ENCODE measurements at regions not wholly inside any gene's neighbourhood (a gene's known extent, or its start where the extent isn't known, plus 50 kb on each side); places are given as distances from the start of the nearest gene placed in this dataset.
"Not testable (repeated sequence)": the region's sequence is repeated elsewhere in the genome, so short reads cannot be mapped to it uniquely, and the experiment has no call there.

GRCh38 chr13:23053711-23054110, 127.1 kb upstream of the SGCG start:
- H2AK9ac ChIP-seq (replicated peaks; ENCODE audit: low read depth, low read length, poor library complexity); dilution Hi-C loops (cut with HindIII; ENCODE audit: low sequenced_read_pairs, unreplicated experiment); in situ Hi-C loops (cut with MboI; ENCODE audit: low sequenced_read_pairs); H2BK120ac ChIP-seq (ENCODE audit: low read depth, low read length); CTCF ChIA-PET; DNase-seq; H3K56ac ChIP-seq (ENCODE audit: extremely low read depth, insufficient read depth, low read length); H3K4me1 ChIP-seq (ENCODE audit: control insufficient read depth, insufficient read depth, low read length); H2BK20ac ChIP-seq (ENCODE audit: low read depth, low read length); H3K27ac ChIP-seq (ENCODE audit: insufficient read depth, low read length); H3K4ac ChIP-seq (ENCODE audit: low read depth, low read length); H2BK5ac ChIP-seq (ENCODE audit: low read depth, low read length, poor library complexity, severe bottlenecking); H3K23ac ChIP-seq (ENCODE audit: low read depth, low read length); H2AFZ ChIP-seq (replicated peaks; ENCODE audit: low read length, poor library complexity); H3K9ac ChIP-seq (ENCODE audit: low read depth, low read length); H3K4me2 ChIP-seq (ENCODE audit: low read depth, low read length); H2AK5ac ChIP-seq (ENCODE audit: low read depth, low read length); H3K18ac ChIP-seq (ENCODE audit: low read depth, low read length); H4K5ac ChIP-seq (ENCODE audit: low read depth, low read length); POLR2A ChIA-PET (ENCODE audit: unreplicated experiment); H3K27me3 ChIP-seq (ENCODE audit: control insufficient read depth, insufficient read depth, low read length); H3K79me1 ChIP-seq (ENCODE audit: low read depth in 1 of 2, low read length in 2 of 2); H3K4me3 ChIP-seq (ENCODE audit: insufficient read depth, low read depth, low read length); H4K20me1 ChIP-seq (ENCODE audit: insufficient read depth, low read length); ATAC-seq (ENCODE audit: low read depth); H3K36me3 ChIP-seq (ENCODE audit: control insufficient read depth, insufficient read depth, low read length); H3K14ac ChIP-seq (replicated peaks; ENCODE audit: low read depth, low read length); intact Hi-C loops (cut with micrococcal nuclease); H3K9me1 ChIP-seq (ENCODE audit: insufficient read depth, low read length); BruUV-seq (replicated peaks); H3K9me3 ChIP-seq (ENCODE audit: control insufficient read depth, insufficient read depth, low read length); H4K8ac ChIP-seq (ENCODE audit: low read depth in 2 of 2, low read length in 2 of 2); H4K91ac ChIP-seq (ENCODE audit: insufficient read depth, low read depth, low read length); H2BK15ac ChIP-seq (ENCODE audit: low read depth, low read length): not testable (repeated sequence)
- 89% methylated on average over 2 of the region's 5 CpGs; no CpG with 5 or more reads in 1 of the 2 experiments for WGBS, 2 experiments (ENCODE audit: extremely low coverage in 2 of 2, insufficient read length in 1 of 2)
